Upper lobe of right lung (tissue), 1 donor: ENCODE measurements at regions not wholly inside any gene's neighbourhood (a gene's known extent, or its start where the extent isn't known, plus 50 kb on each side); places are given as distances from the start of the nearest gene placed in this dataset.

Source experiments
- ATAC-seq: fragments of 200-7000 bp; cut with Tn5 transposase; one replicate; pipeline ENCODE4 v1.9.1; 2020; ENCODE audit warnings: mild to moderate bottlenecking, moderate library complexity
- DNase-seq: peaks from one replicate; pipeline ENCODE4 v3.0.0-alpha.2; 2020
- H3K27ac ChIP-seq: fragments of 200-600 bp; one replicate; pipeline ENCODE4 v1.8.0; 2022
- H3K27me3 ChIP-seq: fragments of 200-600 bp; one replicate; pipeline ENCODE4 v1.8.0; 2022; ENCODE audit warnings: mild to moderate bottlenecking
- H3K36me3 ChIP-seq: fragments of 200-600 bp; one replicate; pipeline ENCODE4 v1.8.0; 2022
- H3K4me1 ChIP-seq: fragments of 200-600 bp; one replicate; pipeline ENCODE4 v1.8.0; 2022
- H3K4me3 ChIP-seq: fragments of 200-600 bp; one replicate; pipeline ENCODE4 v1.8.0; 2022; ENCODE audit warnings: mild to moderate bottlenecking
- H3K9me3 ChIP-seq: fragments of 200-600 bp; one replicate; pipeline ENCODE4 v1.8.0; 2022
- CTCF ChIP-seq: fragments of 200-600 bp; IDR thresholded peaks from one replicate; pipeline ENCODE4 v1.8.0; 2022; ENCODE audit warnings: antibody characterized with exemption
- intact Hi-C: fragments of 100-400 bp; cut with DNase I; formaldehyde crosslinking; loops from one replicate; pipeline ENCODE4 v1.11.0; 2022
- donor health status: DM: no; HTN: yes; CAD: no; lungs with severe emphysema.

GRCh38 chr2:205892251-205892655, 193.7 kb downstream of the INO80D start:
- H3K27ac ChIP-seq = no peak overlapping the region
- ATAC-seq = peak; percentile 69

GRCh38 chr2:205889114-205889513, 196.9 kb downstream of the INO80D start:
- Histone ChIP-seq H3K27ac (no peak overlapping the region), H3K4me3 (no peak overlapping the region), H3K9me3 (no peaks in the 10 kb centered on the region), H3K36me3 (no peaks in the 10 kb centered on the region), H3K27me3 (no peaks in the 10 kb centered on the region), H3K4me1 (no peaks in the 10 kb centered on the region)
- ATAC-seq (no peak), DNase-seq (no peak)
- intact Hi-C loops = loop anchor here (5.0 kb wide), 1 partner anchor 117 kb away; no protein-coding TSS in a partner anchor
- no peak for TF ChIP-seq CTCF

More at GRCh38 chr2:205892251-205892655, 193.7 kb downstream of the INO80D start:
- intact Hi-C loops = no loop called here
- Histone ChIP-seq H3K36me3 (no peaks in the 10 kb centered on the region), H3K9me3 (no peaks in the 10 kb centered on the region), H3K4me3 (no peak overlapping the region), H3K4me1 (no peaks in the 10 kb centered on the region), H3K27me3 (no peaks in the 10 kb centered on the region)
- TF ChIP-seq CTCF = no peak
- no peak for DNase-seq

- no peaks in the 10 kb centered on the region for H3K36me3 ChIP-seq
- DNase-seq (no peak), ATAC-seq (no peak)
- intact Hi-C loops = loop anchor here (5.0 kb wide), 1 partner anchor 115 kb away; no protein-coding TSS in a partner anchor
- H3K4me3 ChIP-seq = no peak overlapping the region
- H3K27ac ChIP-seq = no peak overlapping the region
- no peak for TF ChIP-seq CTCF
- H3K4me1 ChIP-seq = no peaks in the 10 kb centered on the region
- H3K9me3 ChIP-seq = no peaks in the 10 kb centered on the region
- H3K27me3 ChIP-seq = no peaks in the 10 kb centered on the region
Observed at GRCh38 chr2:205887637-205888036, 198.3 kb downstream of the INO80D start.

GRCh38 chr2:205885492-205886099, 200.4 kb downstream of the INO80D start:
- no peak overlapping the region for H3K27ac ChIP-seq
- ATAC-seq (peak; percentile 98), DNase-seq (peak; percentile 93)
- no peaks in the 10 kb centered on the region for H3K27me3 ChIP-seq
- H3K9me3 ChIP-seq = no peaks in the 10 kb centered on the region
- TF ChIP-seq CTCF = peak; percentile 90
- no peaks in the 10 kb centered on the region for H3K4me1 ChIP-seq
- H3K4me3 ChIP-seq = no peak overlapping the region
- intact Hi-C loops = loop anchor here (5.0 kb wide), 1 partner anchor 113 kb away; no protein-coding TSS in a partner anchor
- no peaks in the 10 kb centered on the region for H3K36me3 ChIP-seq

- ATAC-seq = no peak
- no peaks in the 10 kb centered on the region for H3K27me3 ChIP-seq
- intact Hi-C loops = no loop called here
- no peak overlapping the region for H3K4me3 ChIP-seq
- DNase-seq = no peak
- no peaks in the 10 kb centered on the region for H3K9me3 ChIP-seq
- no peaks in the 10 kb centered on the region for H3K4me1 ChIP-seq
- TF ChIP-seq CTCF = no peak
- no peaks in the 10 kb centered on the region for H3K36me3 ChIP-seq
- no peak overlapping the region for H3K27ac ChIP-seq
Observed at GRCh38 chr2:205883965-205884364, 201.7 kb downstream of the NRP2 start.
